Liver (tissue), 8 donors: ENCODE measurements at regions not wholly inside any gene's neighbourhood (a gene's known extent, or its start where the extent isn't known, plus 50 kb on each side); places are given as distances from the start of the nearest gene placed in this dataset.

ENCODE experiments used
- DNase-seq: peaks from one replicate; pipeline ENCODE4 v3.0.0-alpha.2; 2017; ENCODE audit warnings: low spot score
- H3K27ac ChIP-seq, 2 donors: one replicate each; pipeline ENCODE4 v1.7.0; 2013; ENCODE audit warnings: inconsistent platforms in 2 of 2, low read length in 2 of 2, control low read depth in 1 of 2, low read depth in 1 of 2, mild to moderate bottlenecking in 1 of 2
- H3K27me3 ChIP-seq, 4 donors: one replicate each; pipeline versions ENCODE4 v1.6.1 to v1.7.0; 2013; ENCODE audit warnings: low read length in 3 of 4, inconsistent platforms in 1 of 4, mild to moderate bottlenecking in 1 of 4, moderate library complexity in 1 of 4; ENCODE audit not compliant: control insufficient read depth in 4 of 4, insufficient read depth in 4 of 4
- H3K36me3 ChIP-seq, 4 donors: one replicate each; pipeline versions ENCODE4 v1.6.1 to v1.7.0; 2013; ENCODE audit warnings: low read length in 3 of 4, mild to moderate bottlenecking in 3 of 4, low read depth in 1 of 4, moderate library complexity in 1 of 4; ENCODE audit not compliant: control insufficient read depth in 4 of 4, insufficient read depth in 3 of 4
- H3K4me1 ChIP-seq, 4 donors: one replicate each; pipeline versions ENCODE4 v1.6.1 to v1.7.0; 2013; ENCODE audit warnings: low read length in 3 of 4, mild to moderate bottlenecking in 3 of 4, moderate library complexity in 1 of 4; ENCODE audit not compliant: control insufficient read depth in 4 of 4, insufficient read depth in 4 of 4
- H3K4me3 ChIP-seq, 3 donors: one replicate each; pipeline versions ENCODE4 v1.6.1 to v1.7.0; 2013; ENCODE audit warnings: low read length in 3 of 3, control low read depth in 1 of 3, low read depth in 1 of 3, mild to moderate bottlenecking in 1 of 3
- H3K9ac ChIP-seq, 2 donors: one replicate each; pipeline ENCODE4 v1.7.0; 2013; ENCODE audit warnings: low read length in 2 of 2, mild to moderate bottlenecking in 2 of 2, moderate library complexity in 2 of 2, control low read depth in 1 of 2, low read depth in 1 of 2
- H3K9me3 ChIP-seq, 4 donors: one replicate each; pipeline versions ENCODE4 v1.6.1 to v1.7.0; 2013; ENCODE audit warnings: low read length in 3 of 4; ENCODE audit not compliant: control insufficient read depth in 4 of 4
- ATF3 ChIP-seq: IDR thresholded peaks from 2 replicates; pipeline ENCODE4 v1.6.1; 2016; ENCODE audit warnings: antibody characterized with exemption
- CTCF ChIP-seq: fragments of 150-350 bp; IDR thresholded peaks from 2 replicates; pipeline ENCODE4 v1.5.1; 2017; ENCODE audit warnings: improper control_type of control experiment, low read depth, low read length; ENCODE audit not compliant: missing input control
- EGR1 ChIP-seq, 2 donors: IDR thresholded peaks; 2 replicates each; pipeline ENCODE4 v1.6.1; 2016 to 2018; ENCODE audit warnings: antibody characterized with exemption in 2 of 2, low read depth in 2 of 2
- FOXA1 ChIP-seq: IDR thresholded peaks from 2 replicates; pipeline ENCODE4 v1.6.1; 2016; ENCODE audit warnings: antibody characterized with exemption
- FOXA2 ChIP-seq: IDR thresholded peaks from 2 replicates; pipeline ENCODE4 v1.6.1; 2016; ENCODE audit warnings: antibody characterized with exemption
- GABPA ChIP-seq, 2 donors: IDR thresholded peaks in 1 of 2; conservative IDR thresholded peaks in 1 of 2; 2 replicates each; pipeline ENCODE4 v1.6.1; 2016; ENCODE audit warnings: antibody characterized with exemption in 2 of 2, mild to moderate bottlenecking in 1 of 2, moderate library complexity in 1 of 2
- HNF4A ChIP-seq, 2 donors: conservative IDR thresholded peaks; 2 replicates each; pipeline ENCODE4 v1.6.1; 2016; ENCODE audit warnings: antibody characterized with exemption in 2 of 2, mild to moderate bottlenecking in 2 of 2
- HNF4G ChIP-seq: IDR thresholded peaks from 2 replicates; pipeline ENCODE4 v1.6.1; 2016; ENCODE audit warnings: antibody characterized with exemption
- JUND ChIP-seq, 2 donors: IDR thresholded peaks; 2 replicates each; pipeline ENCODE4 v1.6.1; 2016; ENCODE audit warnings: antibody characterized with exemption in 2 of 2
- MAX ChIP-seq: IDR thresholded peaks from 2 replicates; pipeline ENCODE4 v1.6.1; 2016; ENCODE audit warnings: antibody characterized with exemption
- NR2F2 ChIP-seq: IDR thresholded peaks from 2 replicates; pipeline ENCODE4 v1.6.1; 2016; ENCODE audit warnings: antibody characterized with exemption
- RAD21 ChIP-seq, 2 donors: IDR thresholded peaks; 2 replicates each; pipeline ENCODE4 v1.6.1; 2016; ENCODE audit warnings: antibody characterized with exemption in 2 of 2, mild to moderate bottlenecking in 2 of 2
- REST ChIP-seq: IDR thresholded peaks from 2 replicates; pipeline ENCODE4 v1.6.1; 2016; ENCODE audit warnings: antibody characterized with exemption, mild to moderate bottlenecking
- RXRA ChIP-seq, 2 donors: IDR thresholded peaks; 2 replicates each; pipeline ENCODE4 v1.6.1; 2017 to 2018; ENCODE audit warnings: antibody characterized with exemption in 2 of 2, mild to moderate bottlenecking in 1 of 2
- SP1 ChIP-seq: IDR thresholded peaks from 2 replicates; pipeline ENCODE4 v1.6.1; 2018; ENCODE audit warnings: antibody characterized with exemption, mild to moderate bottlenecking
- TAF1 ChIP-seq: conservative IDR thresholded peaks from 2 replicates; pipeline ENCODE4 v1.6.1; 2016; ENCODE audit warnings: antibody characterized with exemption, mild to moderate bottlenecking
- YY1 ChIP-seq: IDR thresholded peaks from 2 replicates; pipeline ENCODE4 v1.6.1; 2016; ENCODE audit warnings: antibody characterized with exemption, mild to moderate bottlenecking
- ZBTB33 ChIP-seq: IDR thresholded peaks from 2 replicates; pipeline ENCODE4 v1.6.1; 2016; ENCODE audit warnings: antibody characterized with exemption
- WGBS: extraction: QIAGEN DNeasy Blood & Tissue Kit; methylation state at CpG from one replicate; pipeline ENCODE4 v1.1.7; 2013; 5-methylcytosine and 5-hydroxymethylcytosine counted together
- donor health status: healthy.
- donor health status: healthy.
- donor health status: healthy.
- donor health status: healthy.
- donor health status: healthy.

- Histone ChIP-seq H3K4me3 (no peak overlapping the region), H3K9me3 (no peaks in the 10 kb centered on the region), H3K27me3 (no peaks in the 10 kb centered on the region), H3K4me1 (no peaks in the 10 kb centered on the region), H3K9ac (no peak overlapping the region), H3K36me3 (no peaks in the 10 kb centered on the region), H3K27ac (no peak overlapping the region)
- no peak for DNase-seq
- 76% methylated on average over 1 of the region's 1 CpG for WGBS
- TF ChIP-seq FOXA2 (no peak), YY1 (no peak), EGR1 (IDR thresholded peaks at IDR 0.05; ENCODE audit: low read depth in 2 of 2) (no peak), SP1 (no peak), RAD21 (IDR thresholded peaks at IDR 0.05) (no peak), HNF4G (no peak), JUND (IDR thresholded peaks at IDR 0.05) (no peak), RXRA (IDR thresholded peaks at IDR 0.05) (no peak), MAX (no peak), GABPA (IDR thresholded peaks at IDR 0.05 in 1 of 2, conservative IDR thresholded peaks at IDR 0.05 in 1 of 2) (no peak), TAF1 (no peak), CTCF (no peak), HNF4A (conservative IDR thresholded peaks at IDR 0.05) (no peak)
Observed at GRCh38 chr5:40074826-40075225, 604.9 kb upstream of the PTGER4 start.

- Histone ChIP-seq H3K4me3 (no peak overlapping the region), H3K4me1 (no peaks in the 10 kb centered on the region), H3K9me3 (no peaks in the 10 kb centered on the region), H3K36me3 (no peaks in the 10 kb centered on the region), H3K27ac (no peak overlapping the region), H3K27me3 (no peaks in the 10 kb centered on the region), H3K9ac (no peak overlapping the region)
- DNase-seq, result no peak
- WGBS, result 93% methylated on average over 1 of the region's 1 CpG
- TF ChIP-seq ATF3, result no peak
- TF ChIP-seq REST, result no peak
- no peak for TF ChIP-seq RXRA (IDR thresholded peaks at IDR 0.05)
- no peak for TF ChIP-seq RAD21 (IDR thresholded peaks at IDR 0.05)
- no peak for TF ChIP-seq FOXA1
- TF ChIP-seq HNF4G, result no peak
- no peak for TF ChIP-seq CTCF
- no peak for TF ChIP-seq GABPA (IDR thresholded peaks at IDR 0.05 in 1 of 2, conservative IDR thresholded peaks at IDR 0.05 in 1 of 2)
- no peak for TF ChIP-seq JUND (IDR thresholded peaks at IDR 0.05)
- no peak for TF ChIP-seq EGR1 (IDR thresholded peaks at IDR 0.05; ENCODE audit: low read depth in 2 of 2)
- TF ChIP-seq NR2F2, result no peak
- TF ChIP-seq ZBTB33, result no peak
- TF ChIP-seq FOXA2, result no peak
- no peak for TF ChIP-seq SP1
- no peak for TF ChIP-seq TAF1
- no peak for TF ChIP-seq MAX
- no peak for TF ChIP-seq YY1
- no peak for TF ChIP-seq HNF4A (conservative IDR thresholded peaks at IDR 0.05)
Observed at GRCh38 chr5:40073927-40074326, 605.8 kb upstream of the PTGER4 start.
